Colonic mucosa (tissue), 4 donors: ENCODE measurements at regions not wholly inside any gene's neighbourhood (a gene's known extent, or its start where the extent isn't known, plus 50 kb on each side); places are given as distances from the start of the nearest gene placed in this dataset.
A peak's percentile ranks its signal among the peaks of the same experiment; 100 is the strongest.

Experiments
- DNase-seq: peaks from one replicate; pipeline ENCODE4 v3.0.0-alpha.2; 2020
- H3K27ac ChIP-seq: fragments of 200-600 bp; one replicate; pipeline ENCODE4 v1.8.0; 2021
- H3K27me3 ChIP-seq: fragments of 200-600 bp; one replicate; pipeline ENCODE4 v1.8.0; 2021
- H3K36me3 ChIP-seq: fragments of 200-600 bp; one replicate; pipeline ENCODE4 v1.8.0; 2021
- H3K4me1 ChIP-seq: fragments of 200-600 bp; one replicate; pipeline ENCODE4 v1.8.0; 2021; ENCODE audit warnings: mild to moderate bottlenecking
- H3K4me3 ChIP-seq: fragments of 200-600 bp; one replicate; pipeline ENCODE4 v1.8.0; 2021
- H3K9ac ChIP-seq, 2 donors: one replicate each; pipeline ENCODE4 v1.7.0; 2013; ENCODE audit warnings: control low read depth in 2 of 2, low read depth in 2 of 2, low read length in 2 of 2
- H3K9me3 ChIP-seq: fragments of 200-600 bp; one replicate; pipeline ENCODE4 v1.8.0; 2021
- intact Hi-C: fragments of 100-400 bp; cut with DNase I; formaldehyde crosslinking; loops from one replicate; pipeline ENCODE4 v1.14.1; 2022
- TF ChIP-seq, protein P1 (sequence below): fragments of 200-600 bp; IDR thresholded peaks from one replicate; pipeline ENCODE4 v1.8.0; 2022; ENCODE audit warnings: antibody characterized with exemption, mild to moderate bottlenecking
- donor health status: healthy.
- donor health status: DM: no; HTN: no; CAD: no.
- donor health status: DM: no; HTN: no; CAD: no.

DNA sequence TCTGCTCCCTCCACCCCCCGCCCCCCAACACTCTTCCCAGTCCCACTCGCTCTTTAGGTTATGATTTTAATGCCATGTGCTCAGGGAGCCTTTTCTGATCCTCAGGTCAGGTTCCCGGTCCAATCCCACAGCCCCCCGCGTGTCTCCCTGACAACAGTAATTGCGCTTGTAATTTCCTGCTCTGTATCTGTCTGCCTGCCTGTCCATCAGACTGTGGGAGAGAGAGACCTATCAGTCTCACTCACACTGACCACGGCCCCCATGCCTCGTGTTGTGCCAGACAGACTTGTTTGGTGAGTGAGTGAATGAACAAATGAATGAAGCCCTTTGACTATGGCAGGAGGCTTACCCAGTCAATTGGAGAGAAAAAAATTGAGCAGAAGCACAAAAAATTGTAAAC lies 50.8 kb upstream of the ECE1 start:
- intact Hi-C loops = no loop called here
- TF ChIP-seq, protein P1, sequence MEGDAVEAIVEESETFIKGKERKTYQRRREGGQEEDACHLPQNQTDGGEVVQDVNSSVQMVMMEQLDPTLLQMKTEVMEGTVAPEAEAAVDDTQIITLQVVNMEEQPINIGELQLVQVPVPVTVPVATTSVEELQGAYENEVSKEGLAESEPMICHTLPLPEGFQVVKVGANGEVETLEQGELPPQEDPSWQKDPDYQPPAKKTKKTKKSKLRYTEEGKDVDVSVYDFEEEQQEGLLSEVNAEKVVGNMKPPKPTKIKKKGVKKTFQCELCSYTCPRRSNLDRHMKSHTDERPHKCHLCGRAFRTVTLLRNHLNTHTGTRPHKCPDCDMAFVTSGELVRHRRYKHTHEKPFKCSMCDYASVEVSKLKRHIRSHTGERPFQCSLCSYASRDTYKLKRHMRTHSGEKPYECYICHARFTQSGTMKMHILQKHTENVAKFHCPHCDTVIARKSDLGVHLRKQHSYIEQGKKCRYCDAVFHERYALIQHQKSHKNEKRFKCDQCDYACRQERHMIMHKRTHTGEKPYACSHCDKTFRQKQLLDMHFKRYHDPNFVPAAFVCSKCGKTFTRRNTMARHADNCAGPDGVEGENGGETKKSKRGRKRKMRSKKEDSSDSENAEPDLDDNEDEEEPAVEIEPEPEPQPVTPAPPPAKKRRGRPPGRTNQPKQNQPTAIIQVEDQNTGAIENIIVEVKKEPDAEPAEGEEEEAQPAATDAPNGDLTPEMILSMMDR = no peak
- peak overlapping the region in 1 of 2 donors; percentile 41 for H3K9ac ChIP-seq
- no peak overlapping the region for H3K4me3 ChIP-seq
- H3K4me1 ChIP-seq = peaks cover 41% of the 10 kb centered on the region
- peak overlapping the region; percentile 81 for H3K27ac ChIP-seq
- DNase-seq = no peak
- H3K9me3 ChIP-seq = no peaks in the 10 kb centered on the region
- H3K36me3 ChIP-seq = no peaks in the 10 kb centered on the region
- no peaks in the 10 kb centered on the region for H3K27me3 ChIP-seq

DNA sequence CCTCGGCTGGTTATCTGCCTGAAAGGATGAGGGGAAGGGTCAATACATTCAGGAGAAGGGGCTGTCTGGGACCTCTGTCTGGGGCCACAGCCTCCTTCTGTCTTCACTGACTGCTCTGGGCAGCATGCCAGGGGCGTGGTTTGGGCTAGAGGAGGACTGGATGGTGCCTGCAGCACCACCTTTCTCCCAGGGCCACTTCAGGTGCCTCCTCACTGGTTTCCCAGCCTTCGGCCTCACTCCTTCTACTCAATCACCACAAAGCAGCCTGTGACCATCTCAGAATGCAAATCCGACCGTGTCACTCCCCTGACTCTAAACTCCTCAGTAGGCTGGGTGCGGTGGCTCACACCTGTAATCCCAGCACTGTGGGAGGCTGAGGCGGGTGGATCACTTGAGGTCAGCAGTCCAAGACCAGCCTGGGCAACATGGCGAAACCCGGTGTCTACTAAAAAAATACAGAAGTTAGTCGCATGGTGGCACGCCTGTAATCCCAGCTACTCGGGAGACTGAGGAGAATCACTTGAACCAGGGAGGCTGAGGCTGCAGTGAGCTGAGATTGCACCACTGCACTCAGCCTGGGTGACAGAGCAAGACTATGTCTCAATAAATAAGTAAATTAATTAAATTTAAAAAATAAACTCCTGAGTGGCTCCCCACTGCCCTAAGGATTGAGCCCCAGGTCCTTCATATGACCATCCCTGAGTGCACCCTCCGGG lies 50.1 kb upstream of the ECE1 start:
- no peaks in the 10 kb centered on the region for H3K27me3 ChIP-seq
- peak; percentile 97 for DNase-seq
- TF ChIP-seq, protein P1 = no peak
- H3K4me1 ChIP-seq = peaks cover 46% of the 10 kb centered on the region
- no peaks in the 10 kb centered on the region for H3K36me3 ChIP-seq
- H3K9me3 ChIP-seq = no peaks in the 10 kb centered on the region
- H3K9ac ChIP-seq = peak overlapping the region in 1 of 2 donors; percentile 4
- peak overlapping the region; percentile 81 for H3K27ac ChIP-seq
- intact Hi-C loops = no loop called here
- H3K4me3 ChIP-seq = no peak overlapping the region
